DMS153 treated with DMSO at 0.1 percent for 48 hours (cell line): ENCODE measurements at regions not wholly inside any gene's neighbourhood (a gene's known extent, or its start where the extent isn't known, plus 50 kb on each side); places are given as distances from the start of the nearest gene placed in this dataset.
A peak's percentile ranks its signal among the peaks of the same experiment; 100 is the strongest.
"Not testable (repeated sequence)": the region's sequence is repeated elsewhere in the genome, so short reads cannot be mapped to it uniquely, and the experiment has no call there.

Source experiments
- DNase-seq: peaks from one replicate; lab custom pipeline; 2025; ENCODE audit not compliant: unreplicated experiment; lab: John Stamatoyannopoulos, UW

GRCh38 chr22:25407859-25408229 is 156.6 kb upstream of the GRK3 start:
- DNase-seq: no peak

- no peak for DNase-seq
Measured at GRCh38 chr22:25409240-25409639, 155.2 kb upstream of the GRK3 start.

- DNase-seq: no peak
Measured at GRCh38 chr22:25410849-25411248, 153.6 kb upstream of the GRK3 start.

GRCh38 chr22:25413620-25414019 is 150.9 kb upstream of the GRK3 start:
- DNase-seq: no peak

GRCh38 chr22:25415731-25416130 is 148.7 kb upstream of the GRK3 start:
- DNase-seq: peak; percentile 33

- DNase-seq: not testable (repeated sequence)
Measured at GRCh38 chr22:25417826-25418225, 146.6 kb upstream of the GRK3 start.

- DNase-seq: peak; percentile 59
Measured at GRCh38 chr22:25419247-25420113, 145.0 kb upstream of the GRK3 start.

GRCh38 chr22:25420114-25420441 is 144.4 kb upstream of the GRK3 start:
- DNase-seq: not testable (repeated sequence)

GRCh38 chr22:25420471-25420924 is 144.0 kb upstream of the GRK3 start:
- DNase-seq: no peak

- peak; percentile 40 for DNase-seq
Measured at GRCh38 chr22:25420925-25421904, 143.3 kb upstream of the GRK3 start.

- not testable (repeated sequence) for DNase-seq
Measured at GRCh38 chr22:25426530-25427308, 137.8 kb upstream of the GRK3 start.

GRCh38 chr22:25431637-25432342 is 132.7 kb upstream of the GRK3 start:
- DNase-seq: not testable (repeated sequence)

- not testable (repeated sequence) for DNase-seq
Measured at GRCh38 chr22:25433381-25433970, 131.0 kb upstream of the GRK3 start.

- no peak for DNase-seq
Measured at GRCh38 chr22:25437414-25438160, 126.9 kb upstream of the GRK3 start.

GRCh38 chr22:25447067-25447685 is 117.3 kb upstream of the GRK3 start:
- no peak for DNase-seq

- DNase-seq: peak; percentile 86
Measured at GRCh38 chr22:25447686-25448434, 116.6 kb upstream of the GRK3 start.

- DNase-seq: no peak
Measured at GRCh38 chr22:25448435-25449051, 115.9 kb upstream of the GRK3 start.
